Muscle of leg (tissue), 3 donors: ENCODE measurements at regions not wholly inside any gene's neighbourhood (a gene's known extent, or its start where the extent isn't known, plus 50 kb on each side); places are given as distances from the start of the nearest gene placed in this dataset.
"Not testable (repeated sequence)": the region's sequence is repeated elsewhere in the genome, so short reads cannot be mapped to it uniquely, and the experiment has no call there.

Experiments used
- DNase-seq: peaks from one replicate; pipeline ENCODE4 v3.0.0; 2013
- H3K27ac ChIP-seq: one replicate; pipeline ENCODE4 v1.5.1; 2013; ENCODE audit warnings: mild to moderate bottlenecking, low read length, control low read depth
- H3K27me3 ChIP-seq: one replicate; pipeline ENCODE4 v1.6.1; 2013; ENCODE audit warnings: low read length; ENCODE audit not compliant: control insufficient read depth, insufficient read depth
- H3K36me3 ChIP-seq: one replicate; pipeline ENCODE4 v1.6.1; 2013; ENCODE audit warnings: low read length; ENCODE audit not compliant: control insufficient read depth, insufficient read depth
- H3K4me1 ChIP-seq: one replicate; pipeline ENCODE4 v1.6.1; 2013; ENCODE audit warnings: low read length; ENCODE audit not compliant: control insufficient read depth, insufficient read depth
- H3K4me3 ChIP-seq: one replicate; pipeline ENCODE4 v1.5.1; 2013; ENCODE audit warnings: low read length, control low read depth
- H3K9me3 ChIP-seq: replicated peaks from 2 replicates; pipeline ENCODE4 v1.6.1; 2013; ENCODE audit warnings: low read depth, low read length; ENCODE audit not compliant: control insufficient read depth
- WGBS: methylation state at CpG from one replicate; pipeline ENCODE4 v1.1.5; 2013; ENCODE audit warnings: missing lambda C conversion rate; ENCODE audit not compliant: insufficient coverage; 5-methylcytosine and 5-hydroxymethylcytosine counted together

GRCh38 chr5:110306650-110307049 is 419.8 kb downstream of the TMEM232 start:
- WGBS: no CpG with 5 or more reads among the region's 2 CpGs
- H3K36me3 ChIP-seq: no peaks in the 10 kb centered on the region
- no peak overlapping the region for H3K4me3 ChIP-seq
- no peaks in the 10 kb centered on the region for H3K27me3 ChIP-seq
- no peak overlapping the region for H3K27ac ChIP-seq
- H3K9me3 ChIP-seq: peaks cover 21% of the 10 kb centered on the region
- DNase-seq: no peak
- H3K4me1 ChIP-seq: no peaks in the 10 kb centered on the region

DNA sequence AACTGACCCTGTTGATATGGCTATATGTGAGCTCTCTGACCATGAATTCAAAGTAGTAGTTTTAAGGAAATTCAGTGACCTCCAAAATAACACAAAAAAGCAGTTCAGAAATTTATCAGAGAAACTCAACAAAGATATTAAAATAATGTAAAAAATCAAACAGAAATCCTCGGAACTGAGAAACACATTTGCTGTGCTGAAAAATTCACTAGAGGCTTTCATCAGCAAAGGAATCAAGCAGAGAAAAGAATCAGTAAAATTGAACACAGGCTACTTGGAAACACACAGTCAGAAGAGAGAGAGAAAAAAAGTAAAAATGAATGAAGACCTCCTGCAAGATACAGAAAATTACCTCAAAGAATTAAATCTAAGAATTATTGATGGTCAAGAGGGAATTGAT is 417.2 kb downstream of the TMEM232 start:
- no peaks in the 10 kb centered on the region for H3K36me3 ChIP-seq
- H3K4me1 ChIP-seq: no peaks in the 10 kb centered on the region
- DNase-seq: no peak
- no peak overlapping the region for H3K27ac ChIP-seq
- H3K27me3 ChIP-seq: no peaks in the 10 kb centered on the region
- no CpG with 5 or more reads among the region's 1 CpG for WGBS
- no peak overlapping the region for H3K4me3 ChIP-seq
- H3K9me3 ChIP-seq: peaks cover 21% of the 10 kb centered on the region

GRCh38 chr5:110316566-110316965 is 409.9 kb downstream of the TMEM232 start:
- not testable (repeated sequence) for H3K27ac ChIP-seq, H3K27me3 ChIP-seq, H3K4me3 ChIP-seq, H3K4me1 ChIP-seq, DNase-seq, H3K36me3 ChIP-seq, H3K9me3 ChIP-seq
- 100% methylated on average over 1 of the region's 3 CpGs for WGBS

DNA sequence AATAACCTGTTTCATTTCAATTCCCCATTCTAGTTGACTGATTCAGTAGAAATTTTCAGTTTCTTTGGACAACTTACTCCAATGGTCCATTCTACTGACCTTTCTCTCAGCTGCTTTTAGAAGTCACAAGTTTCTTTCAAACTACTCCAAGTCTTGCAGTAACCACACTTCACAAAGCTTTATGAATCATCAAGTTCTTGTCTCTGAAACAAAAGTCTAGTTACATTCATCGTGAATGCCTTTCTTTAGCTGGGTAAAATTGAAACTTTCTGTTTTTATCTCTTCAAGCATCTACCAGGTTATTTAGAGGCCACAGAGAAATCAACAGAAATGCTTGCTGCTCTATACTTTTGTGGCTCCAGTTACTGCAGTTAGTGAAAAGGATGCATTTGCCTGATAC is 405.4 kb downstream of the TMEM232 start:
- WGBS: no CpG with 5 or more reads among the region's 1 CpG
- Histone ChIP-seq H3K4me1 (no peaks in the 10 kb centered on the region), H3K9me3 (peaks cover 2% of the 10 kb centered on the region), H3K4me3 (no peak overlapping the region), H3K36me3 (no peaks in the 10 kb centered on the region), H3K27me3 (no peaks in the 10 kb centered on the region), H3K27ac (no peak overlapping the region)
- DNase-seq: no peak

DNA sequence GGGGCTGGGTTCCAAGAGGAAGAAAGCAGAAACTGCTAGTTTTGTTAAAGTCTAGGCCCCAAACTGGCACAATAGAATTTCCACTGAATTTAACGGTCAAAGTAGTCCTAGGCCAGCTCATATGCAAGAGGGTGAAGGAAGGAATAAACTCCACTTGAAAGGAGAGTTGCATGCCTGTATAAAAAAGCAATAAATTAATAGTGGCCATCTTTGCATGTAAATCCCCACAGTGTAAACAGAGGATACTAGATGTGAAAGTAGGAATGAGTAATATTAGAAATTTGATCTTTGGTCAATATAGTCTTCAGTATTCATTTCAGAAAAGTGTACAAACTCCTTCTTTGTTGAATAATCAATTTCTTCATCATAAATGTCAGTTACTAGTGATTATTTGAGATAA is 403.1 kb downstream of the TMEM232 start:
- no peak overlapping the region for H3K4me3 ChIP-seq
- no peaks in the 10 kb centered on the region for H3K4me1 ChIP-seq
- WGBS: no CpG with 5 or more reads among the region's 1 CpG
- H3K9me3 ChIP-seq: no peaks in the 10 kb centered on the region
- no peaks in the 10 kb centered on the region for H3K36me3 ChIP-seq
- no peak for DNase-seq
- H3K27me3 ChIP-seq: no peaks in the 10 kb centered on the region
- H3K27ac ChIP-seq: no peak overlapping the region

- Histone ChIP-seq H3K4me1 (no peaks in the 10 kb centered on the region), H3K36me3 (no peaks in the 10 kb centered on the region), H3K27me3 (no peaks in the 10 kb centered on the region), H3K27ac (no peak overlapping the region), H3K9me3 (no peaks in the 10 kb centered on the region), H3K4me3 (no peak overlapping the region)
- DNase-seq: no peak
Observed at GRCh38 chr5:110323832-110324231, 402.6 kb downstream of the TMEM232 start.

GRCh38 chr5:110324876-110325275 is 401.6 kb downstream of the TMEM232 start:
- H3K27me3 ChIP-seq: no peaks in the 10 kb centered on the region
- no peak for DNase-seq
- no peaks in the 10 kb centered on the region for H3K4me1 ChIP-seq
- H3K9me3 ChIP-seq: no peaks in the 10 kb centered on the region
- no peak overlapping the region for H3K27ac ChIP-seq
- H3K36me3 ChIP-seq: no peaks in the 10 kb centered on the region
- H3K4me3 ChIP-seq: no peak overlapping the region
- no CpG with 5 or more reads among the region's 1 CpG for WGBS

- Histone ChIP-seq H3K27me3 (no peaks in the 10 kb centered on the region), H3K36me3 (no peaks in the 10 kb centered on the region), H3K27ac (no peak overlapping the region), H3K4me3 (no peak overlapping the region), H3K4me1 (no peaks in the 10 kb centered on the region), H3K9me3 (no peaks in the 10 kb centered on the region)
- DNase-seq: no peak
- 29% methylated on average over 1 of the region's 5 CpGs for WGBS
Observed at GRCh38 chr5:110329955-110330525, 396.4 kb downstream of the TMEM232 start.

- no peaks in the 10 kb centered on the region for H3K27me3 ChIP-seq
- no peaks in the 10 kb centered on the region for H3K4me1 ChIP-seq
- no peaks in the 10 kb centered on the region for H3K36me3 ChIP-seq
- WGBS: 26% methylated on average over 3 of the region's 4 CpGs
- no peak overlapping the region for H3K27ac ChIP-seq
- no peaks in the 10 kb centered on the region for H3K9me3 ChIP-seq
- peak; percentile 8 for DNase-seq
- no peak overlapping the region for H3K4me3 ChIP-seq
Observed at GRCh38 chr5:110333384-110333783, 393.1 kb downstream of the TMEM232 start.

DNA sequence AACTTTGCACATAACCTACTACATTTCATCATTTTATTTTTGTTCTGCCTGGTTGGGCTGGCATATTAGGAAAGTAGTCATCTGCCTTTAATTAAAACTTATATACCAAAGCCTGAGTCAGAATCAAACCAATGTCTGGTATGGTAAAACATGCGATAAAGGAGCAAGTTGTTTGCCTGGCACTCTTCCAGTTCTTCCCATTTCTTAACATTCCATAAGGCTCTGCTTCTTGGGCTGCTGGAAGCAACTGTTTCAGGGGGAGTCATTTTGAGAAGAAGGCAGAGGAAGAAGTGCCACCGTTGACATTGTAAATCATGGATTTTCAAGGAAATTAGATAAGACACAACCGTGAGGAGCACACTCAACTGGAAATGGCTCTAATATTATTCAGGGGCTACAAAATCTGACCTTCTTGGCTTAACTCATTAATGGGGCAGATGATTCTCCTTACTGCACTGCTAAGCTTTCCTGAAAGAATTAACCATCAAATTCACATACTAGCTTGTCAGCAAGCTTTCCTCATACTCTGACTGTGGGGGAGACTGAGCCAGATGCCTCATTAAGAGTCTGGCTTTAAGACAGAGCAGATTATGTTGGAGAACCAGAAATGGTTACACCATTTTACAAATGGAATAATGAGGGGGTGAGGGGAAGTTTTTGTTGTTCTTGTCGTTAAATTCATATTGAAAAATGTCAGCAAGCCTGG is 391.0 kb downstream of the TMEM232 start:
- no peaks in the 10 kb centered on the region for H3K27me3 ChIP-seq
- H3K9me3 ChIP-seq: no peaks in the 10 kb centered on the region
- no peak overlapping the region for H3K27ac ChIP-seq
- no peaks in the 10 kb centered on the region for H3K4me1 ChIP-seq
- WGBS: 50% methylated on average over 1 of the region's 4 CpGs
- DNase-seq: peak; percentile 14
- H3K36me3 ChIP-seq: no peaks in the 10 kb centered on the region
- H3K4me3 ChIP-seq: no peak overlapping the region
